H1 (cell line): ENCODE measurements at regions not wholly inside any gene's neighbourhood (a gene's known extent, or its start where the extent isn't known, plus 50 kb on each side); places are given as distances from the start of the nearest gene placed in this dataset.

ENCODE experiments used
- CTCF ChIP-seq, 3 experiments: IDR thresholded peaks; 1 replicate in 2 of 3; 2 replicates in 1 of 3; pipeline versions ENCODE4 v1.5.1 to v1.6.1; 2011; ENCODE audit warnings: low read length in 3 of 3, mild to moderate bottlenecking in 3 of 3, inconsistent platforms in 2 of 3, low read depth in 1 of 3, moderate library complexity in 1 of 3; ENCODE audit not compliant: insufficient read depth in 1 of 3; ENCODE audit errors: control extremely low read depth in 1 of 3
- EZH2 ChIP-seq: fragments of 200-600 bp; sonication (generic); IDR thresholded peaks from 2 replicates; pipeline ENCODE4 v1.7.1; 2012; ENCODE audit warnings: low read depth, mild to moderate bottlenecking, moderate library complexity, low read length, inconsistent platforms; ENCODE audit not compliant: severe bottlenecking
- FOSL1 ChIP-seq: IDR thresholded peaks from 2 replicates; pipeline ENCODE4 v1.6.1; 2011; ENCODE audit warnings: mild to moderate bottlenecking, low read depth, low read length, moderate library complexity; ENCODE audit not compliant: insufficient read depth
- MAX ChIP-seq: IDR thresholded peaks from 2 replicates; pipeline ENCODE4 v1.6.1; 2012; ENCODE audit warnings: inconsistent platforms
- POLR2A ChIP-seq, 2 experiments: IDR thresholded peaks; 1 replicate in 1 of 2; 2 replicates in 1 of 2; pipeline ENCODE4 v1.6.1; 2011; ENCODE audit warnings: low read depth in 2 of 2, low read length in 2 of 2, mild to moderate bottlenecking in 2 of 2; ENCODE audit errors: control extremely low read depth in 1 of 2
- SIN3A ChIP-seq, 2 experiments: IDR thresholded peaks in 1 of 2; conservative IDR thresholded peaks in 1 of 2; 2 replicates each; pipeline ENCODE4 v1.6.1; 2011 to 2012; ENCODE audit warnings: low read length in 2 of 2, improper control_type of control experiment in 1 of 2, low read depth in 1 of 2, mild to moderate bottlenecking in 1 of 2
- SP2 ChIP-seq: IDR thresholded peaks from 2 replicates; pipeline ENCODE4 v1.6.1; 2012; ENCODE audit warnings: mild to moderate bottlenecking, low read length, inconsistent platforms

- no peak for TF ChIP-seq SIN3A (conservative IDR thresholded peaks at IDR 0.05 in 1 of 2, IDR thresholded peaks at IDR 0.05 in 1 of 2; ENCODE audit: low read depth in 1 of 2, low read length in 2 of 2)
- TF ChIP-seq SP2, result no peak
- no peak for TF ChIP-seq POLR2A (IDR thresholded peaks at IDR 0.05; ENCODE audit: control extremely low read depth in 1 of 2, low read depth in 2 of 2, low read length in 2 of 2)
- no peak for TF ChIP-seq FOSL1
- TF ChIP-seq MAX, result no peak
- TF ChIP-seq CTCF (IDR thresholded peaks at IDR 0.05; ENCODE audit: control extremely low read depth in 1 of 3, insufficient read depth in 1 of 3, low read depth in 1 of 3, low read length in 3 of 3), result no peak
- TF ChIP-seq EZH2, result no peak
These were observed 569.3 kb downstream of the BRD1 start for GRCh38 chr22:49258107-49259010.
